ENCODE measurements at regions not wholly inside any gene's neighbourhood (a gene's known extent, or its start where the extent isn't known, plus 50 kb on each side); places are given as distances from the start of the nearest gene placed in this dataset.

GRCh38 chr20:48094196-48094749, 309.0 kb upstream of the SULF2 start:
- H3K27me3 ChIP-seq (ENCODE audit: insufficient read depth, poor library complexity, severe bottlenecking) = no peaks in the 10 kb centered on the region
- TF ChIP-seq POLR2AphosphoS5 (IDR thresholded peaks at IDR 0.05; ENCODE audit: low read depth) (no peak), CTCF (IDR thresholded peaks at IDR 0.05; ENCODE audit: insufficient read depth, low read length) (no peak), SPI1 (IDR thresholded peaks at IDR 0.05; ENCODE audit: borderline replicate concordance, low read depth) (no peak), GABPA (IDR thresholded peaks at IDR 0.05; ENCODE audit: low read depth) (no peak), REST (IDR thresholded peaks at IDR 0.05; ENCODE audit: insufficient replicate concordance, low read depth) (no peak)
- no peak overlapping the region for H3K27ac ChIP-seq (replicated peaks)
- DNase-seq (ENCODE audit: low read depth in 1 of 2, low spot score in 1 of 2) = no peak
- H3K4me3 ChIP-seq (replicated peaks; ENCODE audit: insufficient read depth, low read length) = no peak overlapping the region

- TF ChIP-seq REST (IDR thresholded peaks at IDR 0.05; ENCODE audit: insufficient replicate concordance, low read depth) (no peak), POLR2AphosphoS5 (IDR thresholded peaks at IDR 0.05; ENCODE audit: low read depth) (no peak)
Observed at GRCh38 chr20:48092596-48093280, 307.5 kb upstream of the SULF2 start.

GRCh38 chr20:48090784-48091183, 305.5 kb upstream of the SULF2 start:
- Histone ChIP-seq H3K27me3 (ENCODE audit: insufficient read depth, poor library complexity, severe bottlenecking) (no peaks in the 10 kb centered on the region), H3K27ac (replicated peaks) (no peak overlapping the region), H3K4me3 (replicated peaks; ENCODE audit: insufficient read depth, low read length) (no peak overlapping the region)
- DNase-seq (ENCODE audit: low read depth in 1 of 2, low spot score in 1 of 2) = no peak
- no peak for TF ChIP-seq CTCF (IDR thresholded peaks at IDR 0.05; ENCODE audit: insufficient read depth, low read length)
- TF ChIP-seq SPI1 (IDR thresholded peaks at IDR 0.05; ENCODE audit: borderline replicate concordance, low read depth) = no peak
- no peak for TF ChIP-seq GABPA (IDR thresholded peaks at IDR 0.05; ENCODE audit: low read depth)
- no peak for TF ChIP-seq REST (IDR thresholded peaks at IDR 0.05; ENCODE audit: insufficient replicate concordance, low read depth)
- TF ChIP-seq POLR2AphosphoS5 (IDR thresholded peaks at IDR 0.05; ENCODE audit: low read depth) = no peak

More at GRCh38 chr20:48092596-48093280, 307.5 kb upstream of the SULF2 start:
- H3K27ac ChIP-seq (replicated peaks) = no peak overlapping the region
- no peak overlapping the region for H3K4me3 ChIP-seq (replicated peaks; ENCODE audit: insufficient read depth, low read length)
- no peak for DNase-seq (ENCODE audit: low read depth in 1 of 2, low spot score in 1 of 2)
- H3K27me3 ChIP-seq (ENCODE audit: insufficient read depth, poor library complexity, severe bottlenecking) = no peaks in the 10 kb centered on the region
